Breast epithelium (tissue), 4 donors: ENCODE measurements at regions not wholly inside any gene's neighbourhood (a gene's known extent, or its start where the extent isn't known, plus 50 kb on each side); places are given as distances from the start of the nearest gene placed in this dataset.

Experiments used
- DNase-seq, 2 donors: peaks; one replicate each; pipeline ENCODE4 v3.0.0-alpha.2; 2019; ENCODE audit warnings: low spot score in 2 of 2
- H3K27ac ChIP-seq, 2 donors: fragments of 200-600 bp; sonication (generic) in 1 of 2; one replicate each; pipeline ENCODE4 v1.5.1; 2016 to 2019; ENCODE audit warnings: mild to moderate bottlenecking in 1 of 2
- H3K27me3 ChIP-seq, 2 donors: fragments of 200-600 bp; sonication (generic) in 1 of 2; one replicate each; pipeline versions ENCODE4 v1.5.1 to v1.6.0; 2017 to 2019; ENCODE audit warnings: control low read depth in 1 of 2, mild to moderate bottlenecking in 1 of 2
- H3K36me3 ChIP-seq: fragments of 200-600 bp; one replicate; pipeline ENCODE4 v1.5.1; 2019
- H3K4me1 ChIP-seq, 2 donors: fragments of 200-600 bp; sonication (generic); one replicate each; pipeline ENCODE4 v1.5.1; 2016 to 2019; ENCODE audit warnings: control low read depth in 1 of 2
- H3K4me3 ChIP-seq, 3 donors: fragments of 200-600 bp; sonication (generic); 1 replicate in 2 of 3; 2 replicates in 1 of 3; pipeline ENCODE4 v1.5.1; 2016 to 2019; ENCODE audit warnings: mild to moderate bottlenecking in 3 of 3, moderate library complexity in 2 of 3
- H3K9me3 ChIP-seq, 2 donors: fragments of 200-600 bp; sonication (generic) in 1 of 2; one replicate each; pipeline ENCODE4 v1.5.1; 2016 to 2019; ENCODE audit warnings: control low read depth in 1 of 2
- CTCF ChIP-seq, 3 donors: fragments of 450-650 bp; IDR thresholded peaks; one replicate each; pipeline ENCODE4 v1.5.1; 2016 to 2017; ENCODE audit warnings: antibody characterized with exemption in 3 of 3, mild to moderate bottlenecking in 3 of 3, moderate library complexity in 3 of 3
- POLR2A ChIP-seq: fragments of 450-650 bp; IDR thresholded peaks from one replicate; pipeline ENCODE4 v1.6.1; 2016; ENCODE audit warnings: antibody characterized with exemption, mild to moderate bottlenecking, moderate library complexity
- POLR2AphosphoS5 ChIP-seq, 3 donors: sonication (generic); formaldehyde crosslinking; IDR thresholded peaks; one replicate each; pipeline ENCODE4 v1.6.1; 2017; ENCODE audit warnings: antibody characterized with exemption in 3 of 3
- intact Hi-C: fragments of 100-400 bp; cut with DNase I; formaldehyde crosslinking; loops from one replicate; pipeline ENCODE4 v1.15.1; 2023; ENCODE audit warnings: low total_unique reads

DNA sequence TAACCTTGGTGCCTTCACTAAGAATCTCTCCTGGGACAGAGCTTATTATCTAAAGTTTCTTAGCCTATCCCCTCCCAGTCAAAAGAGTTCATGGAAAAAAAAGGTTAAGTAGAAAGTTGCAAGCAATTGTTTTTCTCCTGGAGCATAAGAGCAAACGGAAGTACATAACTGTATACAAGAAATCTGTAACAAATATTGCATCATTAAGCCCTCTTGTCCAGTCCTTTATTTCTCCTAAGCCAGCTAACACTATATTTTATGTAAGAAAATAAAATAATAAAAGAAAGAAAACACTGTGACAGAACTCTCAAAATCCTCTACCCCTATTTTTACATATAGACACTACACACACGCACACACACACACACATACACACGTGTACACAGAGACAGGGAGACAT is 255.3 kb downstream of the NAF1 start:
- no peak for DNase-seq
- intact Hi-C loops = loop anchor here (10.0 kb wide), 1 partner anchor 493 kb away; no protein-coding TSS in a partner anchor
- no peaks in the 10 kb centered on the region for H3K36me3 ChIP-seq
- no peak overlapping the region for H3K27ac ChIP-seq
- no peak overlapping the region for H3K4me3 ChIP-seq
- H3K4me1 ChIP-seq = no peaks in the 10 kb centered on the region
- H3K9me3 ChIP-seq = peaks cover 0 to 5% of the 10 kb centered on the region in 2 donors
- no peaks in the 10 kb centered on the region for H3K27me3 ChIP-seq
- no peak for TF ChIP-seq CTCF (IDR thresholded peaks at IDR 0.05)
- no peak for TF ChIP-seq POLR2A
- no peak for TF ChIP-seq POLR2AphosphoS5 (IDR thresholded peaks at IDR 0.05)

- DNase-seq = no peak
- intact Hi-C loops = loop anchor here (10.0 kb wide), 1 partner anchor 495 kb away; no protein-coding TSS in a partner anchor
- Histone ChIP-seq H3K4me3 (no peak overlapping the region), H3K27ac (no peak overlapping the region), H3K9me3 (peaks cover 0 to 11% of the 10 kb centered on the region in 2 donors), H3K36me3 (no peaks in the 10 kb centered on the region), H3K27me3 (no peaks in the 10 kb centered on the region), H3K4me1 (no peaks in the 10 kb centered on the region)
- no peak for TF ChIP-seq POLR2A
- no peak for TF ChIP-seq POLR2AphosphoS5 (IDR thresholded peaks at IDR 0.05)
- TF ChIP-seq CTCF (IDR thresholded peaks at IDR 0.05) = no peak
These were observed 256.7 kb downstream of the NAF1 start for GRCh38 chr4:162909952-162910351.

- TF ChIP-seq POLR2A (no peak), POLR2AphosphoS5 (IDR thresholded peaks at IDR 0.05) (no peak), CTCF (IDR thresholded peaks at IDR 0.05) (no peak)
- Histone ChIP-seq H3K4me1 (no peaks in the 10 kb centered on the region), H3K36me3 (no peaks in the 10 kb centered on the region), H3K4me3 (no peak overlapping the region), H3K27ac (no peak overlapping the region), H3K27me3 (no peaks in the 10 kb centered on the region), H3K9me3 (no peaks in the 10 kb centered on the region)
- no peak for DNase-seq
- intact Hi-C loops = no loop called here
These were observed 272.3 kb downstream of the NAF1 start for GRCh38 chr4:162894387-162894786.

- Histone ChIP-seq H3K9me3 (no peaks in the 10 kb centered on the region), H3K27me3 (no peaks in the 10 kb centered on the region), H3K4me1 (no peaks in the 10 kb centered on the region), H3K36me3 (no peaks in the 10 kb centered on the region), H3K27ac (no peak overlapping the region), H3K4me3 (no peak overlapping the region)
- no peak for DNase-seq
- TF ChIP-seq CTCF (IDR thresholded peaks at IDR 0.05) = no peak
- TF ChIP-seq POLR2A = no peak
- TF ChIP-seq POLR2AphosphoS5 (IDR thresholded peaks at IDR 0.05) = no peak
- intact Hi-C loops = no loop called here
These were observed 274.6 kb downstream of the NAF1 start for GRCh38 chr4:162891788-162892707.

- Histone ChIP-seq H3K9me3 (no peaks in the 10 kb centered on the region), H3K4me3 (no peak overlapping the region), H3K27ac (no peak overlapping the region), H3K36me3 (no peaks in the 10 kb centered on the region), H3K27me3 (no peaks in the 10 kb centered on the region), H3K4me1 (no peaks in the 10 kb centered on the region)
- TF ChIP-seq CTCF (IDR thresholded peaks at IDR 0.05) = no peak
- no peak for TF ChIP-seq POLR2A
- no peak for TF ChIP-seq POLR2AphosphoS5 (IDR thresholded peaks at IDR 0.05)
- intact Hi-C loops = no loop called here
- DNase-seq = no peak
These were observed 288.6 kb downstream of the NAF1 start for GRCh38 chr4:162878096-162878495.
